Tongue (tissue), 1 donor: ENCODE measurements at regions not wholly inside any gene's neighbourhood (a gene's known extent, or its start where the extent isn't known, plus 50 kb on each side); places are given as distances from the start of the nearest gene placed in this dataset.

Source experiments
- DNase-seq: peaks from one replicate; pipeline ENCODE4 v3.0.0-alpha.2; 2015

- DNase-seq, result no peak
Observed at GRCh38 chr11:42502151-42502550, 809.6 kb upstream of the API5 start.

DNA sequence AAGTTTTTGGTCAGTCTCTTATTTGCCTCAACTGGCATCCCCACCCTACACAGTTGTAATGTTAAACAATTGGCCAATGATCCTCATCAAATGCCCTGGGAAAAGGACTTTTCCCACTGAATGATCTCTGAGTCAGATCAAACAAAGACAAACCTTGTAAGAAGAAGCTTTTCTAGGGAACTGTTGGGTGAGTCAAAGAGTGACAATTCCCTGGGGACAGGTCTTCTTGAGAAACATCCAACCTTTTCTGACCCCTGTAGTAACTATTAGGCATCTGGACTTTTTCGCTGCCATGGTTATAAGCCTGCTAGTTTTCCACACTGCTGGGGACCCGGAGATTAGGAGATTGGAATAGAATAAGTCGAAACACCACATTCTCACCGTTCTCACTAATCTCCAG, 789.8 kb upstream of the API5 start:
- no peak for DNase-seq

GRCh38 chr11:42524534-42525227, 787.1 kb upstream of the API5 start:
- DNase-seq, result peak; percentile 84

DNA sequence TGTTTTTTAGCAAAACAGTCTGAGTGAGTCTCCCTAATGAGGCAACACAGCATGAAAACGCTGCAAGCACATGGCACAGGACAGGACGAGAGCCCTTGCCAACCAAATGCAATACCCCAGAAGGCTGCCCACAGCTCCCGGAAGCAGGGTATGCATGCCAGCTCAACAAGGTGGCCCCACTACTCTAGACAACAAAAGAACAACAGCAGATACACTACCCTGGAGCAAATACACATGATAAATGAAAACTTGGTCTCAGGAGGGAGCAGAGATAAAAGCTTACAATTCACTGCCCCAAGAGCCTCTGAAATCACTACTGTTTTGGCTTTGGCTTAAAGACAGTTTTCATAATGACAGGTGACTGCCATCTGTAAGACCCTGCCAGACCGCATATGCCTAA, 785.4 kb upstream of the API5 start:
- DNase-seq, result no peak

DNA sequence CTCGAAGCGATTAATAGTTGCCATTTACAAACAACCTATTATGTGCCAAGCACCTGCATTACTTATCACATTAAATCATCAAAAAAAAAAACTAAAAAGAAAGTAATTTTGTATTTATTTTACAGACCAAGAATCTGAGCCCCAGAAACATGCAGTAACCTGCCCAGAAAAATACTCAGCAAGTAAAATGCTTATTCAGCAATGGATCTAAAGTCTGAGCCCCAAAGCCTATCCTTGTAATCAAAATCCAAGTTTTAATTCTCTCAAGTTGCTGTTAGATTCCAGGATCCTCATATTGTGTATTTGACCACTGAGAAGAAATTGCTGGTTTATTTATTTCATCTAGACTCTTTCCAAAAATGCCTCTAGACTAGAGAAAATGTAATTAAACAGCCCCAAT, 783.3 kb upstream of the API5 start:
- DNase-seq, result no peak

DNA sequence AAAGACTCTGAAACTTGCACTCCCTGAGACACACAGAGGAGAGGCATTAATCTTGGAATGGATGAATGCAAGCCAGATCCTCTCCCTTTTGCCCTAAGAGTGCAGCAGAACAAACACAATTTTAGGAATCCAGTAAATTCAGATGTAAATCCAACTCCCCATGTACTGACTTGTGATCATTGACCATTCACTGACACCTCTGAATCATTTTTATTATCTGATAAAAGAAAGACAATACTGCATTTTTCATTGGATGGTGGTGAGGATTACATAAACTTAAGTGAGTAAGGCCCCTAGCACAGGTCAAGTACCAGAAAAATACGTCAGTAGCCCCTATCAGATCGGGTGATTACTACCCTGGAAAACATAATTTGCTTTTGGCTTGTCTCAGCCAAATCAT, 782.9 kb upstream of the API5 start:
- no peak for DNase-seq

DNA sequence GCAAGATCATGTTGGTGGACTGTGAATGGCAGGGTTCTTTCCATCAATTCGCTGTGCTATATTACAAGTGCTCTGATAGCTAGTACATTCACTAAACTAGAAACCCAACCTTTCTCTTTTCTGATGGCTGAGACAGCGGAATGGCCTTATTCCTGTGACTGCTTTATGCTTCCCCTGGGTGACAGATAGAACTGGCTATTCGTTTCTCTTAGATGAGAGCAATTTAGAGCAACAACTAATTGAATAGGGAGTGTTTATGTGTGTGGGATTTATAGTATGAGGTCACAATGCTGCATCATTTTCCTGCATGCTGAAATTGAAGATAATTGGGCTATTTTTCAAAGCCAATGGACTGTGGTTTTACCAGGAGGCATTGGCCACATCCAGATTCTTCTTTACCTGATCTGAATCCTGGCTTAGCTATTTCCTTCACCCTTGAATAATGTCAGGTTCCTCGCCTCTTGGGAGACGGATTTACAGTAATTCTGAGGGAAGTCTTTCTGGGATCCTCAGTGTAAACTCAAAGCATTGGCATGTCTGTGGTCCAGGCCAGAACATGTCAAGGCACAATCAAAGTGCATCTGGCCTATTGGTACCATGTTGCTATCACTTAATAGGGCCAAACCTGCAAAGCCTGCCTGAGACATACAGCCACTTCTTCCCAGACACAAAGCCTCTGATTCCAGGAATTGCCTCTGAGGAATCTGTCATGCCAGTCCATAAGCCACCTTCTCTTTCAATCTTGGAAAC, 775.0 kb upstream of the API5 start:
- DNase-seq, result no peak

- DNase-seq, result no peak
Observed at GRCh38 chr11:42542336-42542735, 769.5 kb upstream of the API5 start.

DNA sequence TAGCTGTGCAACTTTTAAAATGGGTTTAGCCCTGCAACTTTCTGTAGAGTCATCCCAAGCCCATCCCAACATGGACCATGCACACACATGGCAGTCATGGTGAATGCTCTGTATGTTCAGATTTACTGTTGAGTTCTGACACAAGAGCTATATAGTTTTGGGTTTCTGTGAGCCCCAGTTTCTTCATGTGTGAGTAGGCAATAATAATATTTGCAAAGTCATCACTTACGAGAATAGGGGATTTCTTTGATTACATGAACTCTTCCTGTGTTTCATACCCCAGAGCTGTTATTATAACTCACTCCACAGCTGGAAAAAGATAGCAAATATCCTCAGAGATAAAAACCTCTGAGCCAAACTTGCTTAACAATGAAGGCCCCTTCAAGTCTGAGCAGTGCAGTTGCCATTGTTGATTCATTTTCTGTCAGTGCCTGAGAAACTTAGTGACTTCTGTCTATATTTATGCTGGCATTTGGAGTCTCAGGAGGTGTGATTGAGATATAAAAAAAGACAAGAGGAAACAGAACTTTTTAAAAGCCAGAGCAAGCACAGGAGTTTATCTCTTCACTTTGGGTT, 767.9 kb upstream of the API5 start:
- no peak for DNase-seq

- no peak for DNase-seq
Observed at GRCh38 chr11:42544726-42545125, 767.1 kb upstream of the API5 start.

GRCh38 chr11:42545954-42546353, 765.8 kb upstream of the API5 start:
- DNase-seq, result no peak

DNA sequence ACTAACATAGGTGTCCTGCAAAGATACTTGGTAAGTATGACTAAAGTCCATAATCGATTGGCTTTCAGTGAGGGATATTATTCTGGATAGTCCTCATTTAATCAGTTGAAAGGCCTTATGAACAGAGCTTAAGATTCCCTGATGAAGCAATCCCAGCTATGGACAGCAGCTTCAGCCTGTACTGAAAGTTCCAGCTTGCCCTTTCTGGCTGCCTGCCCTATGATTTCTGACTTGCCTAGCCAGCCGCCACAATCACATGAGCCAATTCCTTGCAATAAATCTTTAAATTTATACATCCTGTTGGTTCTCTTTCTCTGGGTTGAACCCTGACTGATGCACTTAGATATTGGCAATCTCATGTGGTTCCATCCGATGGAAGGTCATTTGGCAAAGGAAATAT, 759.0 kb upstream of the API5 start:
- DNase-seq, result no peak

GRCh38 chr11:42555190-42555589, 756.6 kb upstream of the API5 start:
- DNase-seq, result no peak

DNA sequence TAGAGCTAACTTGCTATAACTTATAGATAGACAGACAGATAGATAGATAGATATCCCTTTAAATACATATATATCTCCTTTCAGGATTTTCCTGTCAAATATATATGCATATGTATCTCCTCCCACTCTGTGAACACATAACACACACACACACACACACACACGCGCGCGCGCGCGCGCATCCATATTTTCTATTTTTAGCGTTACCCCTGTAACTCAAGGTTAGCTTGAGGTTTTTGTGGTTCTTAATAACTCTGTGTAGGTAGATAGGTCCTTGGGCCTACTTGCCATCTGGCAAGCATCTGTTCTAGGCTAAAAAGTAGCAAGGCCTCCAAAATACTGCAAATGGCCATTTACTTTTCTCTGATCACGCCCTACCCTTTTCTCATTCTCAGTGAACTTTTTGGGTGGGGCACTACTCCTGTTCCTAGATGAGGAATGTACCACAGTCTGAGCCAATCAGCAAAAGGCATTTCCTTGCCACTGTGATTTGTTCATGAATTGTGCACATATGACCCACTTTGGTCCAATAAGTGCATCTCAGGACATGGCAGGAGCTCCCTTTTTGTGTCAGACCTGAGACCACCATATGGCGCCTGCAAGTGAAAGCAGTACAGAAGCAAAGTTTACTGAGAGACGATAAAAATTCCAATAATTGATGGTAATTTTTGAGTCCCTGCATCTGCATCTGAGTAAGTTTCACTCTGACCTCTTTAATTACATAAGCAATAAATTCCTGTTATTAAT, 740.5 kb upstream of the API5 start:
- no peak for DNase-seq

GRCh38 chr11:42571878-42572610, 739.8 kb upstream of the API5 start:
- no peak for DNase-seq

DNA sequence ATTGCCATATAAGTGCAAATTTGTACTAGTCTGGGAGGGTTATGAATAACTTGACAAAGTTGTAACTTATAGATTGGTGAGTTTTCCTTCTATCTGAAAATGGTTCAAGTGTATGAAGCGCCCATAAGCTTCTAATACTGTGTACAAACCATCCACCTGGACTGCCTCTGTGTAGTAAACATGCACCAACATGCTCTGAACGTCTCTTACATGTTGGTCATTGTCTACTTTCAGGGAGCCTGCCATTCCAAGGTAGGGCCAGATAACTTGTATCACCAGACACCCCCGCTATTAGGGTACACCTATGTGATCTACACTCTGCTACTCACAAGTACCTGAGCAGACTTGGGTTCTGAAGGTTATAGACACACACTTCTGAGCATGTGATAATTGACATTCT, 735.5 kb upstream of the API5 start:
- DNase-seq, result no peak

GRCh38 chr11:42589286-42589685, 722.5 kb upstream of the API5 start:
- no peak for DNase-seq

DNA sequence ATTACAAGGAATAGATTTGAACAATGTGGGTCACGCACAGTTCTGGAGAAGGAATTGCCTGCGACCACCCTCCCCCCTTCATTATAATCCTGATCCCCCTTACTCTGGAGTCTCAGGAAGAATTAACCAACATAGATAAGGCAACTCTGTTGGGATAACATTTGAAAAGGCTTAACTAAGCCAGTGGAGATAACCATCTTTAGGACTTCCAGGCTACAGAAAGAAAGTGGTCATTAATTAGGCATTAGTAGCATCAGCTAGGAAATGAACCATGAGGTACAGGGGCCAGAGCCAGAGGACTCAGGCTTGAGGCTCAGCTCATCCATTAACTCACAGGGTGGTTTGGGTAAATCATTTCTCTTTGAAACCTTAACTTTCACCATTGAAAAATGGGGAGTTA, 720.0 kb upstream of the API5 start:
- DNase-seq, result no peak

DNA sequence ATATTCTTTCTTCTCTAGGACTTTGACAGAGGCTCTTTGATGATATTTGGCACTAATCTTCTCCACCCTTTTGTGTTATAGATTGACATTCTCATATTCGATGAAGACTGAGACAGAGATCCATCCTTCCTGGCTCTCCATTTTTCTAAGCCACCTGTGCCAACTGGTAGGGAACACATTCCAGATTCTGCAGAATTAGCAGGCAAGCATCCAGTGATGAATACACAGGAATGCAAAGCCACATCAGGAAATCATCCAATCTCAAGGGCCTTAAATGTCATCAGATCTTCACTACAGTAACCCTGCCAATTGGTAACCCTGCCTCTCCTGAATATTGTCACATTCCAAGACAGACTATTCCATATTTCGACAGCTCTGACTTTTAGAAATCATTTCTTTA, 718.4 kb upstream of the API5 start:
- DNase-seq, result no peak

DNA sequence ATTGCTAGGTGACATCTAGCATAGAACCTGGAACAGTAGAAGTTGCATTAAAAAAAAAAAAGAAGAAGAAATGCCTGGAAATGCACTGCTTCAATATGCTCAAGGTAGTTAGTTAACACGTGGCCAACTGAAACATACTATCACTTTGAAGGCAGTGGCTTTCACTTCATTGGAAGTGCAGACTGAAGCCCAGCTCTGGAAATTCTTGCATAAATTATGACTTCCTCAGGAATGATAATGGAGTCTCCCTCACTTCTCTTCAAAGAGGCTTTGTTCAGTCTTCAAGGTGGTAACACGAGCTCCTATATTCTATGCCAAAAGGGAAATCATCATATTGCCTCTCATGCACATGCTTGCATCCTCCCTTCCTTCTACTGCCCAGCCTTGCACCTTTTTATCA, 715.9 kb upstream of the API5 start:
- no peak for DNase-seq

DNA sequence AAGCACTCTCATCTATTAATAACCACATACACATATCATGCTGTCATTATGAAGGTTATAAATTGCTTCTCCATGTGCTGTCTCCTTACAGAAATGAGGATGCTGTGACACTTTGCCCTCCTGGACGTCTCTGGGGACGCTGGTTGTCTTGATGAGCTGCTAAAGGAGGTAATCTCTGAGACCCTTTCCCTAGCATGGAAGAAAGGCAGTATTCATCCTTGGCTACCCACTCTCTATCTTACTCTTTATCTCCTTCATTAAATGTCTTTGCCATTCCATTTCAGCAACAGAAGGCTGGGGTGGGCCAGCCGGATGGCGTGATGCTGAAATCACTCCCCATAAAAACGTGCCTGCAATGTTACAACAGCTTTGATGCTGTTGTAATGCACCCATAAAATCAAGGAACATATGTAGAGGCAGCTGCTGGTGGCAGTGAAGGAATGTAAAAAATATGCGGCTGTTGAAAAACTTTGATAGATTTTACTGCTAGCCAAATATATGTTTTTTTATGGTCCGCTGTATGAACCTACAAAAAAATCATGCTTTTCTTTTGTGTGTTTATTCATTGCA, 715.1 kb upstream of the API5 start:
- no peak for DNase-seq

- DNase-seq, result no peak
Observed at GRCh38 chr11:42598341-42598740, 713.5 kb upstream of the API5 start.
